ENCODE measurements at regions not wholly inside any gene's neighbourhood (a gene's known extent, or its start where the extent isn't known, plus 50 kb on each side); places are given as distances from the start of the nearest gene placed in this dataset.

DNA sequence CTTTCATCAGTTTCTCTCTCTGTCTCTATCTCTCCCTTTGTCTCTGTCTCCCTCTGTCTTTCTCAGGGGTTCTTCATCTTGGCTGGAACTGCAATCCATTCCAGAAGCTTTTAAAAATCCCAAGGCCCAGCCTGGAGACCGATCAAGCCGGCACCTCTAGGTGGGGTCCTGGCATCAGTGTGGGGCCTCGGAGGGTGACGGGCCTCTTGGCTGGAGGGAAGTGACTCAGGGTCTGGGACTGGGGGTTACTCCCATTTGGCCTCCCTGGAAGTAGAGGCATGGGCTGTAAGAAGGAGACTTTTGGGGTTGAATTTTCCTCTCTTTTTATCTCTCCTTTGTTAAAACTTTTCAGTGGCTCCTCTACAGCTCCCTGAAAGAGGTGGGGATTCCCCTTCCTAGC is 52.8 kb upstream of the OTOF start:
- TF ChIP-seq, protein P1, sequence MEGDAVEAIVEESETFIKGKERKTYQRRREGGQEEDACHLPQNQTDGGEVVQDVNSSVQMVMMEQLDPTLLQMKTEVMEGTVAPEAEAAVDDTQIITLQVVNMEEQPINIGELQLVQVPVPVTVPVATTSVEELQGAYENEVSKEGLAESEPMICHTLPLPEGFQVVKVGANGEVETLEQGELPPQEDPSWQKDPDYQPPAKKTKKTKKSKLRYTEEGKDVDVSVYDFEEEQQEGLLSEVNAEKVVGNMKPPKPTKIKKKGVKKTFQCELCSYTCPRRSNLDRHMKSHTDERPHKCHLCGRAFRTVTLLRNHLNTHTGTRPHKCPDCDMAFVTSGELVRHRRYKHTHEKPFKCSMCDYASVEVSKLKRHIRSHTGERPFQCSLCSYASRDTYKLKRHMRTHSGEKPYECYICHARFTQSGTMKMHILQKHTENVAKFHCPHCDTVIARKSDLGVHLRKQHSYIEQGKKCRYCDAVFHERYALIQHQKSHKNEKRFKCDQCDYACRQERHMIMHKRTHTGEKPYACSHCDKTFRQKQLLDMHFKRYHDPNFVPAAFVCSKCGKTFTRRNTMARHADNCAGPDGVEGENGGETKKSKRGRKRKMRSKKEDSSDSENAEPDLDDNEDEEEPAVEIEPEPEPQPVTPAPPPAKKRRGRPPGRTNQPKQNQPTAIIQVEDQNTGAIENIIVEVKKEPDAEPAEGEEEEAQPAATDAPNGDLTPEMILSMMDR (IDR thresholded peaks at IDR 0.05; ENCODE audit: low read length, missing control alignments): no peak
- no peak overlapping the region for H3K4me3 ChIP-seq (replicated peaks; ENCODE audit: low read depth, low read length)
- peak; percentile 44 for DNase-seq (ENCODE audit: low read depth)

DNA sequence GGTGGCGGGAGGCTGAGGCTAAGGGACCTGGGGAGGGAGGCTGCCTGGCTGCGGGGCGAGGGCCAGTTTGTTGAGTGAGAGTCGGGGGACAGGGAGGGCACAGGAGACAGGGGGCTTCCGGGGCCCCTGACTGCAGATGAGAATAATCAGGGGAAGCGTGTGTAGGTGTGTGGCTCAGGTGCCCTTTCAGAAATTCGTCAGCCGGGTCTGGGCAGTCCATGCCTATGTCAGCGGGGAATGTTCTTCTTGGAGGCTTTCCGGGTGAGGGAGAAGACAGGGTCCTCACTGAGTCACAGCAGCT is 52.3 kb upstream of the OTOF start:
- H3K4me3 ChIP-seq (replicated peaks; ENCODE audit: low read depth, low read length): no peak overlapping the region
- TF ChIP-seq, protein P1 (IDR thresholded peaks at IDR 0.05; ENCODE audit: low read length, missing control alignments): no peak
- DNase-seq (ENCODE audit: low read depth): no peak

DNA sequence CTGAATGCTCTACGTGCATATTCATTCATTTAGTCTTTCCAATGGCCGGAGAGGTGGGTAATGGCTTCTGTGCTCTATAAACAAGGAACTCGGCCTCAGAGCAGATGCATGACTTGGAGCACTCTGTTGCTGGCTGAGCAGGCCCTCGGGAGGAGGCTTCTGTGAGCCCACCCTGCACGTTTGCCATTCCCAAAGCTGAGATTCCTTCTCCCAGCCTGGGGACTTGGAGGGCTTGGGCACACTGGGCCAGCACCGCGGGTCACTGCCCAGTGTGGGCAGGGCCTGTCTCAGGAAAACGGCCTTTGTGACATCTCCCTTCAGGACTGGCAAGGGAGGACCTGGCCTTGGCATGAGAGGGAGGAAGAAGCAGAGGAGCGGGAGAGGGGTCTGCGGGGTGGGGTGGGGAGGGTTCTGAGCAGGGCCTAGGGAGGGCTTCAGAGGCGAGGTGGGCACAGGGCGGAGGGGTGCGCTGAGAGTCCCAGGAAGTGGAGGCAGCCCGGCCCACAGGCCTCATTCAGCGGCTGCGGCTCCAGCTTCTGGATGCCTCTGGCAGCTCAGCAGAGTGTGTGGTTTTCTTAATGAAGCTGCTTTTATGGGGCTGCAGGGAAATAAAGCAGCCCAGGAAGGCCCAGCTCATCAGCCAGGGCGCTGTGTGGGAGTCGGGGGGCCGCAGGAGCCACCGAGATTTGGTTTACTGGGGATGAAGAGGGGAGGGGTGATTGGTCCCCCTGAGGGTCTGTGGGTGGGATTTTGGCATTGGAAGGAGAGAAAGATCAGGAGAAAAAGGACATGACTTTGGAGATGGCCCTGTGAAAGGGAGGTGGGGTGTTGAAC is 51.7 kb upstream of the OTOF start:
- no peak for DNase-seq (ENCODE audit: low read depth)
- TF ChIP-seq, protein P1 (IDR thresholded peaks at IDR 0.05; ENCODE audit: low read length, missing control alignments): no peak
- no peak overlapping the region for H3K4me3 ChIP-seq (replicated peaks; ENCODE audit: low read depth, low read length)

DNA sequence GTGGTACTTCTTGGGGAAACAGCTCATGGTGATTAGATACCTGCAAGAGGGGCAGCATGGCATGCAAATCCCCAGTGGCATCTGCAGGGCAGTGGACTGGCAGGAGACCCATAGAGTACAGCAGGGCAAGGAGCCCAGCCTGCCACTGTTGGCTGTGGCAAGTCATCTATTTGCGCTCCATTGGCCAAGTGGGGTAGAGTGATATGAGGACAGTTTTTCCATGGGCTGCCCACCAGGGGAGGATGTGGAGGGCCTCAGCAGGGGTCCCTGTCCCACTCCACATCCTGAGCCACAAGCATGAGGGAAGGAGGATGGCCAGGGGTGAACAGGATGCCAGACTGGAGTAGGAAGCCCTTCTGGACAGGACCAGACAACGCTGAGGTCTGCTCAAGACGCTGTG is 50.9 kb upstream of the OTOF start:
- TF ChIP-seq, protein P1 (IDR thresholded peaks at IDR 0.05; ENCODE audit: low read length, missing control alignments): no peak
- no peak for DNase-seq (ENCODE audit: low read depth)
- H3K4me3 ChIP-seq (replicated peaks; ENCODE audit: low read depth, low read length): no peak overlapping the region

DNA sequence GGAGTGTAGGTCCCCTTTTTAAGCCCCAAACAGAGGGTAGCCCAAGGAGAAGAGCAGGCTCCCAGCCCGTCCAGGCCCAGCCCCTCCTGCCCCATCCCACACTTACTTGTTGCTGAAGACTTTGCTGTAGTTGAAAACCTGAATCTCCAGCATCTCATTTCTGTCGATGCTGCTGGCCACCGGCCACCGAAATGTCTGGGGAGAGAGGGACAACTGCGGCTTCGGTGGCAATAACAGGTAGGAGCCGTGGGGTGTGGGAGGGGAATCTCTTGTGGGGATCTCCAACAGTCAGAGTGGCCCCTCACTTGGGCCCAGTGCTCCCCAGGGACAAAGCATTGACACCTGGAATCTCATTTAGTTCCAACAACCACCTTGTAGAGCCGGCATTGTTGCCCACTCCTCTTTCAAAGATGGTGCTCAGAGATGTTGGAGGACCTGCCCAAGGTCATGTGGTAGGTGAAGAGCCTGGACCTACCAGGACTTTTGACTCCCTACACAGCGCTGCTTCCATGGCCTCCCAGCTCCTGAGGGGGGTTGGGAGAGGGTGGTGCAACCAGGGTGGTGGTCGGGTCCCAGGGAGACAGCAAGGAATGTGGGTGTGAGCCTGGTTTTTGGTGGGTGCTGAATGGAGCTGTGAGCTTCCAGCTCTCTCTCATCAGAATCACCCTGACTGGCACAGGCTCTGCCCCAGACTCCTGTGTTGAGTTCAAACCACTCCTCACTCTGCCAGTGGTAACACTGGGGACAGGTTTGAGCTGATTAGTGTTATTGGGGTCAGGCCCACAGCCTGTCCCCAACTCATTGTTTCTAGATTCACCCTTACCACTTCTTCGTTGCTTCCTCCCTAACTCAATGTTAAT is 50.0 kb upstream of the OTOF start:
- TF ChIP-seq, protein P1 (IDR thresholded peaks at IDR 0.05; ENCODE audit: low read length, missing control alignments): no peak
- no peak for DNase-seq (ENCODE audit: low read depth)
- H3K4me3 ChIP-seq (replicated peaks; ENCODE audit: low read depth, low read length): no peak overlapping the region

Data from fibroblast of pulmonary artery (primary cell).